Vagina (tissue), 2 donors: ENCODE measurements at regions not wholly inside any gene's neighbourhood (a gene's known extent, or its start where the extent isn't known, plus 50 kb on each side); places are given as distances from the start of the nearest gene placed in this dataset.

Experiments used
- POLR2A ChIP-seq, 2 donors: fragments of 450-650 bp; IDR thresholded peaks; one replicate each; pipeline ENCODE4 v1.6.1; 2017; ENCODE audit warnings: antibody characterized with exemption in 2 of 2, mild to moderate bottlenecking in 2 of 2, moderate library complexity in 2 of 2
- TF ChIP-seq, protein P1 (sequence below), 3 experiments: fragments of 450-650 bp in 2 of 3; fragments of 200-600 bp in 1 of 3; sonication (generic) in 1 of 3; IDR thresholded peaks; one replicate each; pipeline ENCODE4 v1.5.1; 2017 to 2019; ENCODE audit warnings: antibody characterized with exemption in 3 of 3, mild to moderate bottlenecking in 2 of 3, moderate library complexity in 2 of 3

DNA sequence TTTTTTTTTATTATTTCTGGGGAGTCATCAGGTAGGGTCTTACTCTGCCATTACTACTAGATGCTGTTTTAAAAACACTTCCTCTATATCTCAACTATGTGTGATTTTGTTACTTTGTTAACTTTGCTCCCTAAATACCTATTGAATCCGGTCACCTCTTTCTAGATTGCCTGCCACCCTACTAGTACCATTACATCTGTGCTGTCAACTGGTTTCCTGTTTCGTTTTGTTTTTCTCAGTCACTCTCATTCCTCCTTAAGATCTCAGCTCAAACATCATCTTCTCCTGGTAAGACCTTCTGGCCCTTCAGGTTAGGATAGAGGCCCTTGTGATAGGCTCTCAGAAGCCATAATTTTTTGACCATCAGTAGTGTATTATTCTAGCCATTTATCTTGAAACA lies 324.2 kb upstream of the ATP10B start:
- no peak for TF ChIP-seq POLR2A (IDR thresholded peaks at IDR 0.05)
- TF ChIP-seq, protein P1, sequence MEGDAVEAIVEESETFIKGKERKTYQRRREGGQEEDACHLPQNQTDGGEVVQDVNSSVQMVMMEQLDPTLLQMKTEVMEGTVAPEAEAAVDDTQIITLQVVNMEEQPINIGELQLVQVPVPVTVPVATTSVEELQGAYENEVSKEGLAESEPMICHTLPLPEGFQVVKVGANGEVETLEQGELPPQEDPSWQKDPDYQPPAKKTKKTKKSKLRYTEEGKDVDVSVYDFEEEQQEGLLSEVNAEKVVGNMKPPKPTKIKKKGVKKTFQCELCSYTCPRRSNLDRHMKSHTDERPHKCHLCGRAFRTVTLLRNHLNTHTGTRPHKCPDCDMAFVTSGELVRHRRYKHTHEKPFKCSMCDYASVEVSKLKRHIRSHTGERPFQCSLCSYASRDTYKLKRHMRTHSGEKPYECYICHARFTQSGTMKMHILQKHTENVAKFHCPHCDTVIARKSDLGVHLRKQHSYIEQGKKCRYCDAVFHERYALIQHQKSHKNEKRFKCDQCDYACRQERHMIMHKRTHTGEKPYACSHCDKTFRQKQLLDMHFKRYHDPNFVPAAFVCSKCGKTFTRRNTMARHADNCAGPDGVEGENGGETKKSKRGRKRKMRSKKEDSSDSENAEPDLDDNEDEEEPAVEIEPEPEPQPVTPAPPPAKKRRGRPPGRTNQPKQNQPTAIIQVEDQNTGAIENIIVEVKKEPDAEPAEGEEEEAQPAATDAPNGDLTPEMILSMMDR (IDR thresholded peaks at IDR 0.05): no peak
